MCF 10A (cell line): ENCODE measurements at regions not wholly inside any gene's neighbourhood (a gene's known extent, or its start where the extent isn't known, plus 50 kb on each side); places are given as distances from the start of the nearest gene placed in this dataset.

Experiments used
- BruUV-seq: library from RNA; stranded (reverse); fragments of 400-500 nt; replicated peaks from 2 replicates; lab custom pipeline; 2021; lab: Mats Ljungman, UMichigan
- CTCF ChIA-PET: fragments of 300-600 bp; sonication (Branson Sonifier 250); formaldehyde crosslinking; extraction: SDS; loops from one replicate; lab custom pipeline; 2021; ENCODE audit warnings: antibody characterized with exemption, inconsistent platforms; lab: Yijun Ruan, JAX
- POLR2A ChIA-PET: fragments of 300-600, 350-650 bp; sonication (Branson Sonifier 250); formaldehyde crosslinking; extraction: SDS; loops from one replicate; lab custom pipeline; 2020; ENCODE audit warnings: antibody characterized with exemption, inconsistent platforms; lab: Yijun Ruan, JAX
- DNase-seq: peaks from one replicate; pipeline ENCODE4 v3.0.0-alpha.2; 2018; ENCODE audit not compliant: unreplicated experiment
- H3K27ac Mint-ChIP-seq: one replicate; pipeline ENCODE4 v1.8.0; 2022; ENCODE audit warnings: mild to moderate bottlenecking, low read depth, mixed read lengths; ENCODE audit not compliant: unreplicated experiment
- H3K27me3 Mint-ChIP-seq: one replicate; pipeline ENCODE4 v1.8.0; 2022; ENCODE audit warnings: mixed read lengths; ENCODE audit not compliant: insufficient read depth, unreplicated experiment
- H3K36me3 Mint-ChIP-seq: one replicate; pipeline ENCODE4 v1.8.0; 2022; ENCODE audit warnings: mild to moderate bottlenecking, moderate library complexity, mixed read lengths; ENCODE audit not compliant: insufficient read depth, unreplicated experiment
- H3K4me1 Mint-ChIP-seq: one replicate; pipeline ENCODE4 v1.8.0; 2022; ENCODE audit warnings: mixed read lengths; ENCODE audit not compliant: insufficient read depth, unreplicated experiment
- H3K4me3 Mint-ChIP-seq: one replicate; pipeline ENCODE4 v1.8.0; 2022; ENCODE audit warnings: mild to moderate bottlenecking, moderate library complexity, mixed read lengths; ENCODE audit not compliant: unreplicated experiment
- H3K9me3 Mint-ChIP-seq: one replicate; pipeline ENCODE4 v1.8.0; 2022; ENCODE audit warnings: mixed read lengths; ENCODE audit not compliant: unreplicated experiment
- intact Hi-C: fragments of 100-400 bp; cut with micrococcal nuclease; formaldehyde crosslinking; loops from 2 replicates; pipeline ENCODE4 v1.14.1; 2022
- TF ChIP-seq, protein P1 (sequence below): fragments of 200-600 bp; IDR thresholded peaks from one replicate; pipeline ENCODE4 v1.8.0; 2022; ENCODE audit warnings: antibody characterized with exemption, mild to moderate bottlenecking; ENCODE audit not compliant: unreplicated experiment

DNA sequence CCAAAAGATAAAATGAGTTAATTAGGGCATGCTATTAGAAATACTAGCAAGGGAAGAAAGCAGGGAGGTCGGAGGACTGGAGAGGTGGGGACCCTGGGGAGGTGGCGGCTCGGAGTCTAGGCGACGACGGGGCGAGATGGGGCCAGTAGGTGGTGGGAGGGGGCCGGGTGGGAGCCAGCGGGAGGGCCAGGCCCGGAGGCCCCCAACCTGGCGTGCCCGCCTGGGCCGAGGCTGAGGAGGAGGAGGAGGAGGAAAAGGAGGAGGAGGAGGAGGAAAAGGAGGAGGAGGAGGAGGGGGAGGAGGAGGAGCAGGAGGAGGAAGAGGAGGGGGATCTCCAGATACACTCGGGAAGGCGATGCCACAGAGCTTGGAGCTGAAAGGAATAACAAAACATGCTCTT is 426.2 kb downstream of the NR2F2 start:
- ChIA-PET POLR2A (interaction anchor here (0.5 kb wide), 1 partner anchor 12 kb away, joined by 3 read pairs; no protein-coding TSS in a partner anchor), CTCF (no interaction called here)
- no TSS peak for BruUV-seq
- H3K9me3 Mint-ChIP-seq, result no peaks in the 10 kb centered on the region
- no peak for DNase-seq
- no peaks in the 10 kb centered on the region for H3K27me3 Mint-ChIP-seq
- intact Hi-C loops, result no loop called here
- no peak overlapping the region for H3K27ac Mint-ChIP-seq
- H3K4me3 Mint-ChIP-seq, result no peak overlapping the region
- no peaks in the 10 kb centered on the region for H3K36me3 Mint-ChIP-seq
- TF ChIP-seq, protein P1, sequence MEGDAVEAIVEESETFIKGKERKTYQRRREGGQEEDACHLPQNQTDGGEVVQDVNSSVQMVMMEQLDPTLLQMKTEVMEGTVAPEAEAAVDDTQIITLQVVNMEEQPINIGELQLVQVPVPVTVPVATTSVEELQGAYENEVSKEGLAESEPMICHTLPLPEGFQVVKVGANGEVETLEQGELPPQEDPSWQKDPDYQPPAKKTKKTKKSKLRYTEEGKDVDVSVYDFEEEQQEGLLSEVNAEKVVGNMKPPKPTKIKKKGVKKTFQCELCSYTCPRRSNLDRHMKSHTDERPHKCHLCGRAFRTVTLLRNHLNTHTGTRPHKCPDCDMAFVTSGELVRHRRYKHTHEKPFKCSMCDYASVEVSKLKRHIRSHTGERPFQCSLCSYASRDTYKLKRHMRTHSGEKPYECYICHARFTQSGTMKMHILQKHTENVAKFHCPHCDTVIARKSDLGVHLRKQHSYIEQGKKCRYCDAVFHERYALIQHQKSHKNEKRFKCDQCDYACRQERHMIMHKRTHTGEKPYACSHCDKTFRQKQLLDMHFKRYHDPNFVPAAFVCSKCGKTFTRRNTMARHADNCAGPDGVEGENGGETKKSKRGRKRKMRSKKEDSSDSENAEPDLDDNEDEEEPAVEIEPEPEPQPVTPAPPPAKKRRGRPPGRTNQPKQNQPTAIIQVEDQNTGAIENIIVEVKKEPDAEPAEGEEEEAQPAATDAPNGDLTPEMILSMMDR, result no peak
- H3K4me1 Mint-ChIP-seq, result no peaks in the 10 kb centered on the region

DNA sequence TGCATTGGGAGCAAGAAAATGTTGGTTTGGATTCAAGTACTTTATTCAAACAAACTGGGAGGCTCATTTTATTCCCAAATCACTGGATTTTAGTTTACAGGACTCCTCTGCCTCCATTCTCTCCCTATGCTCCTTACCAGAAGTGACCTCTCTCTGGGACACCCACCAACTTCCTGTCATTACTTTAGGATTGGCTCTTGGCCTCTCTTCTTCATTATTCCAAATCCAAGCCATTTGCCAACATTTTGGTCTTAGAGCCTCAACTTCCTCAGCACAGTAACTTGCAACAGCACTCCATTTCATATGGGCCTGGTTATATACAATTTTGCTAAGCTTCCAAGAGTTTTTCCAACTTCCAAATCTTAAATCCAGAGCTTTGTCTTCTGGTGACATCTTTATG is 432.1 kb downstream of the NR2F2 start:
- ChIA-PET POLR2A (no interaction called here), CTCF (no interaction called here)
- Mint-ChIP-seq H3K27me3 (no peaks in the 10 kb centered on the region), H3K36me3 (no peaks in the 10 kb centered on the region), H3K9me3 (no peaks in the 10 kb centered on the region), H3K4me3 (no peak overlapping the region), H3K27ac (no peak overlapping the region), H3K4me1 (no peaks in the 10 kb centered on the region)
- no peak for DNase-seq
- TF ChIP-seq, protein P1, result no peak
- no TSS peak for BruUV-seq
- intact Hi-C loops, result no loop called here

DNA sequence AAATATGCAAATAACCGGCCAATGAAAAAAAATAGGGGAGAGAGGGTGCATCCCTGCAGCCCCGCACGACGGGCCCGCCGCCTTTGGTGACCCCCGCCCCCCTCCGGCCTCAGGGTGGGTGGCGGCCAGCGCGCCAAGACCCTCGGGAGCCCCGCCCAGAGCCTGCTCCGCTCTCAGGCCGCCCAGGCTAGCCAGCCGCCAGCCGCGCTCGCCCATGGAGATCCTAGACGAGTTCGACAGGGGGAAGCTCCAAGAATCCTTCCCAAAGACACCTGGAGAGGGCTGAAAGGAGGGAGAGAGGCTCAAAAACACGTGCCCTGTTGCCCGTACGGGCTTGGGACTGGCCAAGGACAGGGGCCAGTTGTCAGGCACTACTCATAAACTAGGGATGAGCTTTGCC is 434.0 kb downstream of the NR2F2 start:
- no peak for DNase-seq
- BruUV-seq, result no TSS peak
- Mint-ChIP-seq H3K27ac (no peak overlapping the region), H3K4me3 (no peak overlapping the region), H3K27me3 (peaks cover 9% of the 10 kb centered on the region), H3K36me3 (no peaks in the 10 kb centered on the region), H3K9me3 (no peaks in the 10 kb centered on the region), H3K4me1 (no peaks in the 10 kb centered on the region)
- ChIA-PET POLR2A (no interaction called here), CTCF (no interaction called here)
- TF ChIP-seq, protein P1, result no peak
- intact Hi-C loops, result no loop called here

DNA sequence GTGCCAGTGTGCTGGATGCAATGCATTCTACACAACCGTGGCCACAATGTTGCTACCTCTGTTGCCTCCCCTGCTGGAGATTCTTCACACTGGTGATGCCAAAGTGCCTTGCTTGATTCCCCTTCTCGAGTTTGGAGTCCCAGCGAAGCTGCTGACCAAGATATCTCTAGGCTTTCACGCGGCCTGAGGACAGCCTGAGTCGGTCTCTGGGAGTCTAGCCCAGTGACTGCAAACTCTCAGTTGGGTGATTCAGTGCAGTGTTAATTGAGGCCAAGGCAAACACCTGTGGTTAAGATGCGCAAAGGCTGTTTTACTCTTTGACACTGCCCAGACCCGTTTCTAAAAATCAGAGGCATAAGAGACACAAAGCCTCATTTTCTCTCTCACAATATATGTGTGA is 434.4 kb downstream of the NR2F2 start:
- no peaks in the 10 kb centered on the region for H3K4me1 Mint-ChIP-seq
- intact Hi-C loops, result no loop called here
- TF ChIP-seq, protein P1, result no peak
- ChIA-PET POLR2A (no interaction called here), CTCF (no interaction called here)
- BruUV-seq, result no TSS peak
- peaks cover 14% of the 10 kb centered on the region for H3K27me3 Mint-ChIP-seq
- no peaks in the 10 kb centered on the region for H3K9me3 Mint-ChIP-seq
- no peak for DNase-seq
- no peak overlapping the region for H3K4me3 Mint-ChIP-seq
- no peak overlapping the region for H3K27ac Mint-ChIP-seq
- no peaks in the 10 kb centered on the region for H3K36me3 Mint-ChIP-seq
